H9 (cell line): ENCODE measurements at regions not wholly inside any gene's neighbourhood (a gene's known extent, or its start where the extent isn't known, plus 50 kb on each side); places are given as distances from the start of the nearest gene placed in this dataset.

Experiments
- DNase-seq: peaks from one replicate; pipeline ENCODE4 v3.0.0-alpha.2; 2017
- H2AFZ ChIP-seq: one replicate; pipeline ENCODE4 v1.6.1; 2013; ENCODE audit warnings: mild to moderate bottlenecking, low read length, control low read depth, moderate library complexity
- H2AK5ac ChIP-seq: 2 replicates; pipeline ENCODE4 v1.6.1; 2013; ENCODE audit warnings: low read length, control low read depth, mixed read lengths; ENCODE audit not compliant: insufficient read length
- H2BK120ac ChIP-seq: one replicate; pipeline ENCODE4 v1.6.1; 2013; ENCODE audit warnings: low read depth, mild to moderate bottlenecking, low read length, control low read depth, inconsistent platforms; ENCODE audit not compliant: poor library complexity, severe bottlenecking
- H2BK12ac ChIP-seq: 2 replicates; pipeline ENCODE4 v1.6.1; 2013; ENCODE audit warnings: low read length, control low read depth, mixed read lengths, low read depth; ENCODE audit not compliant: insufficient read length
- H2BK15ac ChIP-seq: 2 replicates; pipeline ENCODE4 v1.6.1; 2013; ENCODE audit warnings: low read depth, low read length, control low read depth
- H2BK20ac ChIP-seq: one replicate; pipeline ENCODE4 v1.6.1; 2013; ENCODE audit warnings: low read depth, mild to moderate bottlenecking, low read length, control low read depth, inconsistent platforms; ENCODE audit not compliant: poor library complexity, severe bottlenecking
- H2BK5ac ChIP-seq: 2 replicates; pipeline ENCODE4 v1.6.1; 2013; ENCODE audit warnings: low read length, control low read depth, mixed read lengths; ENCODE audit not compliant: insufficient read length
- H3K14ac ChIP-seq: 2 replicates; pipeline ENCODE4 v1.6.1; 2013; ENCODE audit warnings: low read length, control low read depth; ENCODE audit not compliant: insufficient read depth
- H3K18ac ChIP-seq: 2 replicates; pipeline ENCODE4 v1.6.1; 2013; ENCODE audit warnings: low read depth, mild to moderate bottlenecking, mixed read lengths, low read length, control low read depth; ENCODE audit not compliant: insufficient read length
- H3K23ac ChIP-seq: 2 replicates; pipeline ENCODE4 v1.6.1; 2013; ENCODE audit warnings: low read length, control low read depth, mixed read lengths, low read depth; ENCODE audit not compliant: insufficient read length
- H3K23me2 ChIP-seq: 2 replicates; pipeline ENCODE4 v1.6.1; 2013; ENCODE audit warnings: low read depth, mild to moderate bottlenecking, mixed read lengths, low read length, control low read depth; ENCODE audit not compliant: insufficient read length, poor library complexity, severe bottlenecking
- H3K27ac ChIP-seq: 2 replicates; pipeline ENCODE4 v1.5.1; 2013; ENCODE audit warnings: low read length, control low read depth, mixed read lengths, low read depth; ENCODE audit not compliant: insufficient read length
- H3K27me3 ChIP-seq: 2 replicates; pipeline ENCODE4 v1.6.1; 2013; ENCODE audit warnings: low read length, control low read depth, inconsistent platforms; ENCODE audit not compliant: insufficient read depth
- H3K4ac ChIP-seq: 2 replicates; pipeline ENCODE4 v1.6.1; 2013; ENCODE audit warnings: low read depth, mild to moderate bottlenecking, control low read depth, inconsistent platforms, low read length, moderate library complexity
- H3K4me1 ChIP-seq: 2 replicates; pipeline ENCODE4 v1.6.1; 2013; ENCODE audit warnings: low read length, control low read depth, inconsistent platforms; ENCODE audit not compliant: insufficient read depth
- H3K4me2 ChIP-seq: 2 replicates; pipeline ENCODE4 v1.6.1; 2013; ENCODE audit warnings: low read length, control low read depth, mixed read lengths; ENCODE audit not compliant: insufficient read length, insufficient read depth
- H3K56ac ChIP-seq: 2 replicates; pipeline ENCODE4 v1.6.1; 2013; ENCODE audit warnings: low read depth, mild to moderate bottlenecking, mixed read lengths, low read length, control low read depth; ENCODE audit not compliant: insufficient read length
- H3K79me1 ChIP-seq: 2 replicates; pipeline ENCODE4 v1.6.1; 2013; ENCODE audit warnings: low read depth, mild to moderate bottlenecking, moderate library complexity, low read length, control low read depth, inconsistent platforms; ENCODE audit not compliant: insufficient read depth, poor library complexity, severe bottlenecking
- H3K79me2 ChIP-seq: 2 replicates; pipeline ENCODE4 v1.6.1; 2013; ENCODE audit warnings: low read length, control low read depth, inconsistent platforms; ENCODE audit not compliant: insufficient read depth
- H3K9ac ChIP-seq: 2 replicates; pipeline ENCODE4 v1.6.1; 2013; ENCODE audit warnings: low read length, control low read depth, mixed read lengths; ENCODE audit not compliant: insufficient read length; ENCODE audit errors: extremely low read depth
- H3K9me3 ChIP-seq: one replicate; pipeline ENCODE4 v1.6.1; 2013; ENCODE audit warnings: low read depth, low read length, inconsistent platforms; ENCODE audit not compliant: control insufficient read depth
- H3T11ph ChIP-seq: one replicate; pipeline ENCODE4 v1.6.1; 2013; ENCODE audit warnings: mild to moderate bottlenecking, low read length, control low read depth, inconsistent platforms
- H4K20me1 ChIP-seq: one replicate; pipeline ENCODE4 v1.6.1; 2013; ENCODE audit not compliant: control insufficient read depth, insufficient read length, insufficient read depth
- H4K5ac ChIP-seq: 2 replicates; pipeline ENCODE4 v1.6.1; 2013; ENCODE audit warnings: low read depth, mild to moderate bottlenecking, mixed read lengths, low read length, control low read depth; ENCODE audit not compliant: insufficient read length
- H4K8ac ChIP-seq: replicated peaks from 2 replicates; pipeline ENCODE4 v1.6.1; 2013; ENCODE audit warnings: low read length, control low read depth, mixed read lengths, low read depth; ENCODE audit not compliant: insufficient read length
- H4K91ac ChIP-seq: 2 replicates; pipeline ENCODE4 v1.6.1; 2013; ENCODE audit warnings: low read depth, mild to moderate bottlenecking, moderate library complexity, mixed read lengths, low read length, control low read depth; ENCODE audit not compliant: insufficient read length
- H3K27ac Mint-ChIP-seq, 3 experiments: 2 replicates in 2 of 3; 3 replicates in 1 of 3; pipeline ENCODE4 v1.8.0; 2020 to 2021; ENCODE audit warnings: mixed read lengths in 3 of 3, mild to moderate bottlenecking in 1 of 3, moderate library complexity in 1 of 3
- H3K27me3 Mint-ChIP-seq: 2 replicates; pipeline ENCODE4 v1.8.0; 2021; ENCODE audit warnings: low read depth, mild to moderate bottlenecking, moderate library complexity, mixed read lengths
- H3K36me3 Mint-ChIP-seq, 3 experiments: 2 replicates in 2 of 3; 3 replicates in 1 of 3; pipeline ENCODE4 v1.8.0; 2020 to 2021; ENCODE audit warnings: low read depth in 3 of 3, mixed read lengths in 3 of 3; ENCODE audit not compliant: insufficient read depth in 1 of 3
- H3K4me1 Mint-ChIP-seq, 2 experiments: 2 replicates each; pipeline ENCODE4 v1.8.0; 2020; ENCODE audit warnings: mixed read lengths in 2 of 2
- H3K4me3 Mint-ChIP-seq, 2 experiments: 2 replicates in 1 of 2; 3 replicates in 1 of 2; pipeline ENCODE4 v1.8.0; 2020 to 2021; ENCODE audit warnings: mild to moderate bottlenecking in 2 of 2, mixed read lengths in 2 of 2, moderate library complexity in 1 of 2
- H3K9me3 Mint-ChIP-seq, 2 experiments: 2 replicates in 1 of 2; 3 replicates in 1 of 2; pipeline ENCODE4 v1.8.0; 2020; ENCODE audit warnings: mild to moderate bottlenecking in 2 of 2, mixed read lengths in 2 of 2, moderate library complexity in 1 of 2
- WGBS: extraction: QIAGEN DNeasy Blood & Tissue Kit; methylation state at CpG from one replicate; pipeline ENCODE4 v1.1.7; 2013; ENCODE audit warnings: missing lambda C conversion rate, low lambda C conversion rate, mixed read lengths; ENCODE audit not compliant: insufficient read length; ENCODE audit errors: extremely low coverage; 5-methylcytosine and 5-hydroxymethylcytosine counted together
- TF ChIP-seq, protein P1 (sequence below): fragments of 200-600 bp; sonication (generic); conservative IDR thresholded peaks from 3 replicates; pipeline ENCODE4 v1.8.0; 2021; ENCODE audit warnings: antibody characterized with exemption, mild to moderate bottlenecking

DNA sequence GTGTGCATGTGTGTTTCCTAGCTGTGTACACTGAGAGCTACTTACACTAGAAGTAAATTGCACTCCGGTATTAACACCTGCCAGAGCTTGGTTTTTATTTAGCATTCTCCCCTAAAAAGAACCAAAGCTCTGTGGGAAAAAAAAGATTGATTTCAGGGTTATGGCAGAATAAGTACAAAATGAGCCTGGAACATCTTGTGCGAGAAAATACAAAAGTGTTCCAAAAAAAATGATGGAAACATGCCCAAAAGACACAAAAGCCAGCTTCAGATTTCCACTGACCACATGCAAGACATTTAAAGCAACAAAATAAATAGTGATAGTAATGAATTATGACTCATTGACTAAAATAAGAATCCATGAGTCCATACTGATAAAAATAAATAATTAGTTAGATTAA lies 188.3 kb downstream of the GXYLT1 start:
- no peak for DNase-seq
- no peak overlapping the region for H2BK20ac ChIP-seq
- no peak overlapping the region for H4K5ac ChIP-seq
- no peaks in the 10 kb centered on the region for H4K20me1 ChIP-seq
- no peak overlapping the region for H2BK15ac ChIP-seq
- no peak overlapping the region for H3K27ac ChIP-seq
- no peak overlapping the region for H3K4ac ChIP-seq
- no peak overlapping the region for H2AK5ac ChIP-seq
- Mint-ChIP-seq H3K4me1 (no peaks in the 10 kb centered on the region), H3K36me3 (peaks cover 0 to 8% (median 0%) of the 10 kb centered on the region in 3 experiments; a peak in 2 of 7 replicates), H3K4me3 (no peak overlapping the region), H3K9me3 (peaks cover 7 to 9% of the 10 kb centered on the region in 2 experiments), H3K27me3 (peaks cover 2% of the 10 kb centered on the region), H3K27ac (no peak overlapping the region)
- H3K4me1 ChIP-seq = no peaks in the 10 kb centered on the region
- H3T11ph ChIP-seq = no peak overlapping the region
- H3K23ac ChIP-seq = no peak overlapping the region
- no peaks in the 10 kb centered on the region for H3K9me3 ChIP-seq
- H2BK12ac ChIP-seq = no peak overlapping the region
- H4K8ac ChIP-seq = no peak overlapping the region
- no peaks in the 10 kb centered on the region for H3K79me2 ChIP-seq
- H3K18ac ChIP-seq = no peak overlapping the region
- no peak overlapping the region for H2AFZ ChIP-seq
- H2BK5ac ChIP-seq = no peak overlapping the region
- H3K14ac ChIP-seq = no peak overlapping the region
- no CpG with 5 or more reads among the region's 2 CpGs for WGBS
- H2BK120ac ChIP-seq = no peak overlapping the region
- TF ChIP-seq, protein P1, sequence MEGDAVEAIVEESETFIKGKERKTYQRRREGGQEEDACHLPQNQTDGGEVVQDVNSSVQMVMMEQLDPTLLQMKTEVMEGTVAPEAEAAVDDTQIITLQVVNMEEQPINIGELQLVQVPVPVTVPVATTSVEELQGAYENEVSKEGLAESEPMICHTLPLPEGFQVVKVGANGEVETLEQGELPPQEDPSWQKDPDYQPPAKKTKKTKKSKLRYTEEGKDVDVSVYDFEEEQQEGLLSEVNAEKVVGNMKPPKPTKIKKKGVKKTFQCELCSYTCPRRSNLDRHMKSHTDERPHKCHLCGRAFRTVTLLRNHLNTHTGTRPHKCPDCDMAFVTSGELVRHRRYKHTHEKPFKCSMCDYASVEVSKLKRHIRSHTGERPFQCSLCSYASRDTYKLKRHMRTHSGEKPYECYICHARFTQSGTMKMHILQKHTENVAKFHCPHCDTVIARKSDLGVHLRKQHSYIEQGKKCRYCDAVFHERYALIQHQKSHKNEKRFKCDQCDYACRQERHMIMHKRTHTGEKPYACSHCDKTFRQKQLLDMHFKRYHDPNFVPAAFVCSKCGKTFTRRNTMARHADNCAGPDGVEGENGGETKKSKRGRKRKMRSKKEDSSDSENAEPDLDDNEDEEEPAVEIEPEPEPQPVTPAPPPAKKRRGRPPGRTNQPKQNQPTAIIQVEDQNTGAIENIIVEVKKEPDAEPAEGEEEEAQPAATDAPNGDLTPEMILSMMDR = no peak
- H3K4me2 ChIP-seq = no peak overlapping the region
- no peaks in the 10 kb centered on the region for H3K79me1 ChIP-seq
- no peak overlapping the region for H3K56ac ChIP-seq
- H3K27me3 ChIP-seq = no peaks in the 10 kb centered on the region
- H3K23me2 ChIP-seq = no peaks in the 10 kb centered on the region
- H4K91ac ChIP-seq = no peak overlapping the region
- H3K9ac ChIP-seq = no peak overlapping the region
